Endothelial cell of umbilical vein (primary cell): ENCODE measurements at regions not wholly inside any gene's neighbourhood (a gene's known extent, or its start where the extent isn't known, plus 50 kb on each side); places are given as distances from the start of the nearest gene placed in this dataset.

Source experiments
- BruUV-seq: library from RNA; stranded (reverse); fragments of 400-500 nt; replicated peaks from 2 replicates; lab custom pipeline; 2021; lab: Mats Ljungman, UMichigan
- CTCF ChIA-PET: fragments of 300-600, 350-600 bp; sonication (Branson Sonifier 250); formaldehyde crosslinking; loops from one replicate; lab custom pipeline; 2021; ENCODE audit warnings: antibody characterized with exemption, inconsistent platforms; lab: Charles Lee
- POLR2A ChIA-PET: fragments of 300-600, 350-600 bp; sonication (Branson Sonifier 250); formaldehyde crosslinking; loops from one replicate; lab custom pipeline; 2021; ENCODE audit warnings: antibody characterized with exemption, inconsistent platforms; lab: Charles Lee
- DNase-seq: peaks from one replicate; pipeline ENCODE4 v3.0.0-alpha.2; 2011; ENCODE audit warnings: low read depth, low spot score
- FAIRE-seq: peaks from 2 replicates; lab custom pipeline; 2011; peaks lifted over from hg19 to GRCh38; lab: Jason Lieb, UNC
- H2AFZ ChIP-seq: 2 replicates; pipeline ENCODE4 v1.6.0; 2012; ENCODE audit warnings: low read depth, low read length, control low read depth, inconsistent platforms
- H3K27ac ChIP-seq: 2 replicates; pipeline ENCODE4 v1.5.1; 2011; ENCODE audit warnings: low read depth, mild to moderate bottlenecking, control low read depth, low read length, moderate library complexity; ENCODE audit not compliant: insufficient read depth
- H3K27me3 ChIP-seq, 2 experiments: 2 replicates each; pipeline versions ENCODE4 v1.6.0 to v1.6.1; 2011; ENCODE audit warnings: low read length in 2 of 2, mixed read lengths in 1 of 2; ENCODE audit not compliant: control insufficient read depth in 2 of 2, insufficient read depth in 2 of 2
- H3K36me3 ChIP-seq, 2 experiments: 2 replicates in 1 of 2; 3 replicates in 1 of 2; pipeline ENCODE4 v1.5.1; 2011; ENCODE audit warnings: low read length in 2 of 2, mild to moderate bottlenecking in 1 of 2, moderate library complexity in 1 of 2; ENCODE audit not compliant: control insufficient read depth in 2 of 2, insufficient read depth in 2 of 2; ENCODE audit errors: extremely low read depth in 1 of 2
- H3K4me1 ChIP-seq: 3 replicates; pipeline ENCODE4 v1.5.1; 2011; ENCODE audit warnings: mild to moderate bottlenecking, low read length; ENCODE audit not compliant: control insufficient read depth, insufficient read depth; ENCODE audit errors: extremely low read depth
- H3K4me2 ChIP-seq: 2 replicates; pipeline ENCODE4 v1.6.1; 2011; ENCODE audit warnings: low read length, control low read depth, mixed read lengths; ENCODE audit not compliant: insufficient read depth
- H3K4me3 ChIP-seq, 3 experiments: fragments of 200-600 bp in 1 of 3; sonication (generic), shearing (Covaris generic) in 1 of 3; replicated peaks in 1 of 3; 2 replicates each; pipeline ENCODE4 v1.5.1; 2011 to 2016; ENCODE audit warnings: control low read depth in 3 of 3, low read length in 3 of 3, mild to moderate bottlenecking in 2 of 3, inconsistent platforms in 1 of 3, low read depth in 1 of 3, moderate library complexity in 1 of 3; ENCODE audit not compliant: insufficient read depth in 1 of 3
- H3K79me2 ChIP-seq: 2 replicates; pipeline ENCODE4 v1.6.0; 2012; ENCODE audit warnings: low read length, inconsistent platforms; ENCODE audit not compliant: control insufficient read depth, insufficient read depth
- H3K9ac ChIP-seq: replicated peaks from 2 replicates; pipeline ENCODE3; 2011; ENCODE audit warnings: low read length, control low read depth; ENCODE audit not compliant: insufficient read depth; ENCODE audit errors: extremely low read depth
- H3K9me1 ChIP-seq: replicated peaks from 3 replicates; pipeline ENCODE4 v1.6.0; 2011; ENCODE audit warnings: mild to moderate bottlenecking, low read length; ENCODE audit not compliant: control insufficient read depth, insufficient read depth; ENCODE audit errors: extremely low read depth
- H3K9me3 ChIP-seq: replicated peaks from 2 replicates; pipeline ENCODE4 v1.5.1; 2012; ENCODE audit warnings: low read length, inconsistent platforms; ENCODE audit not compliant: control insufficient read depth, insufficient read depth
- H4K20me1 ChIP-seq: replicated peaks from 2 replicates; pipeline ENCODE3; 2011; ENCODE audit warnings: mild to moderate bottlenecking, low read length; ENCODE audit not compliant: control insufficient read depth, insufficient read depth; ENCODE audit errors: extremely low read depth
- EZH2 ChIP-seq: IDR thresholded peaks from 2 replicates; pipeline ENCODE4 v1.6.1; 2012; ENCODE audit warnings: borderline replicate concordance, low read depth, mild to moderate bottlenecking, moderate library complexity, low read length, inconsistent platforms; ENCODE audit not compliant: severe bottlenecking
- FOS ChIP-seq: IDR thresholded peaks from 2 replicates; pipeline ENCODE4 v1.6.1; 2011; ENCODE audit warnings: mild to moderate bottlenecking, low read length, moderate library complexity, borderline replicate concordance; ENCODE audit not compliant: insufficient read depth
- GATA2 ChIP-seq: IDR thresholded peaks from 2 replicates; pipeline ENCODE4 v1.7.0; 2011; ENCODE audit warnings: low read depth, mild to moderate bottlenecking, moderate library complexity, mixed read lengths, low read length; ENCODE audit not compliant: insufficient read length, insufficient read depth
- JUN ChIP-seq: IDR thresholded peaks from 2 replicates; pipeline ENCODE4 v1.6.1; 2011; ENCODE audit warnings: borderline replicate concordance, low read depth; ENCODE audit not compliant: insufficient read length, insufficient read depth
- MYC ChIP-seq: IDR thresholded peaks from one replicate; pipeline ENCODE4 v1.6.1; 2011; ENCODE audit warnings: mild to moderate bottlenecking, low read depth, low read length
- POLR2A ChIP-seq: IDR thresholded peaks from 2 replicates; pipeline ENCODE4 v1.6.1; 2012; ENCODE audit warnings: low read depth, mild to moderate bottlenecking, control low read depth, low read length
- POLR2AphosphoS5 ChIP-seq: IDR thresholded peaks from 2 replicates; pipeline ENCODE4 v1.6.1; 2012; ENCODE audit warnings: low read depth, mild to moderate bottlenecking, control low read depth, low read length, moderate library complexity; ENCODE audit not compliant: insufficient read depth
- dilution Hi-C: fragments of 300-500 bp; cut with MboI; formaldehyde crosslinking; loops from one replicate; pipeline ENCODE4 v1.15.0; 2019; ENCODE audit warnings: low sequenced_read_pairs; ENCODE audit not compliant: extremely low pct_ligation_motif_present
- intact Hi-C: fragments of 100-400 bp; cut with micrococcal nuclease; formaldehyde crosslinking; loops from one replicate; pipeline ENCODE4 v1.10.0; 2022
- TF ChIP-seq, protein P1 (sequence below), 2 donors: IDR thresholded peaks; 1 replicate in 1 of 2; 2 replicates in 1 of 2; pipeline ENCODE4 v1.5.1; 2011; ENCODE audit warnings: low read length in 2 of 2, mild to moderate bottlenecking in 2 of 2, moderate library complexity in 2 of 2, control low read depth in 1 of 2, inconsistent platforms in 1 of 2, low read depth in 1 of 2; ENCODE audit not compliant: insufficient read depth in 1 of 2; ENCODE audit errors: extremely low read depth in 1 of 2
- TF ChIP-seq, protein P2 (sequence below): IDR thresholded peaks from 2 replicates; pipeline ENCODE4 v1.6.1; 2011; ENCODE audit not compliant: insufficient read depth, insufficient read length

DNA sequence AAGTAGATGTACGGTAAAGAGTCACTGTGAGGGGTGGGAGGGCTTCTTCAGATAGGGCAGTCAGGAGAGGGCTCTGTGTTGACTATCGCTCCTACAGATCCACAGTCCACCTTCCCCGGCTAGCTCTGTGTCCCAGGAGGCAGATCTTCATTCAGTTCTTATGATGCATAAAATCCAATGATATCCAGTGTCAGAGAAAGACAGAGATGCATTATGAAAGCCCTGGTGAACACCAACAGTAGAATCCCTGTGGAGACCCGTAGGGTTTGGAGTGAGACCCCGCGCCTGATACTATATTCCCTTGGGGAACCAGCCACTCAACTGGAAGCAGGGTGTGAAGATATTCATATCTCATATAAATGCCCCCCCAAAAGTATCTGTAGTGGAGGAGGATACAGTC, 119.8 kb upstream of the SLCO3A1 start:
- TF ChIP-seq GATA2 (no peak), JUN (no peak), MYC (no peak), POLR2AphosphoS5 (no peak), POLR2A (no peak), FOS (no peak), EZH2 (no peak)
- TF ChIP-seq, protein P1, sequence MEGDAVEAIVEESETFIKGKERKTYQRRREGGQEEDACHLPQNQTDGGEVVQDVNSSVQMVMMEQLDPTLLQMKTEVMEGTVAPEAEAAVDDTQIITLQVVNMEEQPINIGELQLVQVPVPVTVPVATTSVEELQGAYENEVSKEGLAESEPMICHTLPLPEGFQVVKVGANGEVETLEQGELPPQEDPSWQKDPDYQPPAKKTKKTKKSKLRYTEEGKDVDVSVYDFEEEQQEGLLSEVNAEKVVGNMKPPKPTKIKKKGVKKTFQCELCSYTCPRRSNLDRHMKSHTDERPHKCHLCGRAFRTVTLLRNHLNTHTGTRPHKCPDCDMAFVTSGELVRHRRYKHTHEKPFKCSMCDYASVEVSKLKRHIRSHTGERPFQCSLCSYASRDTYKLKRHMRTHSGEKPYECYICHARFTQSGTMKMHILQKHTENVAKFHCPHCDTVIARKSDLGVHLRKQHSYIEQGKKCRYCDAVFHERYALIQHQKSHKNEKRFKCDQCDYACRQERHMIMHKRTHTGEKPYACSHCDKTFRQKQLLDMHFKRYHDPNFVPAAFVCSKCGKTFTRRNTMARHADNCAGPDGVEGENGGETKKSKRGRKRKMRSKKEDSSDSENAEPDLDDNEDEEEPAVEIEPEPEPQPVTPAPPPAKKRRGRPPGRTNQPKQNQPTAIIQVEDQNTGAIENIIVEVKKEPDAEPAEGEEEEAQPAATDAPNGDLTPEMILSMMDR (IDR thresholded peaks at IDR 0.05; ENCODE audit: extremely low read depth in 1 of 2, insufficient read depth in 1 of 2, low read depth in 1 of 2, low read length in 2 of 2), result no peak
- TF ChIP-seq, protein P2, sequence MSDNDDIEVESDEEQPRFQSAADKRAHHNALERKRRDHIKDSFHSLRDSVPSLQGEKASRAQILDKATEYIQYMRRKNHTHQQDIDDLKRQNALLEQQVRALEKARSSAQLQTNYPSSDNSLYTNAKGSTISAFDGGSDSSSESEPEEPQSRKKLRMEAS, result no peak
- H3K79me2 ChIP-seq, result no peaks in the 10 kb centered on the region
- dilution Hi-C loops (no loop called here), intact Hi-C loops (no loop called here)
- H3K9ac ChIP-seq, result no peak overlapping the region
- no peaks in the 10 kb centered on the region for H3K4me1 ChIP-seq
- H3K36me3 ChIP-seq, result no peaks in the 10 kb centered on the region
- H4K20me1 ChIP-seq, result no peaks in the 10 kb centered on the region
- no peaks in the 10 kb centered on the region for H3K9me1 ChIP-seq
- no peaks in the 10 kb centered on the region for H3K9me3 ChIP-seq
- DNase-seq, result no peak
- no peak for FAIRE-seq
- no peak overlapping the region for H3K4me2 ChIP-seq
- POLR2A ChIA-PET, result no interaction called here
- no peak overlapping the region for H2AFZ ChIP-seq
- CTCF ChIA-PET, result no interaction called here
- no peaks in the 10 kb centered on the region for H3K27me3 ChIP-seq
- H3K27ac ChIP-seq, result no peak overlapping the region
- BruUV-seq, result no TSS peak
- no peak overlapping the region for H3K4me3 ChIP-seq
